SK-N-SH (cell line): ENCODE measurements at regions not wholly inside any gene's neighbourhood (a gene's known extent, or its start where the extent isn't known, plus 50 kb on each side); places are given as distances from the start of the nearest gene placed in this dataset.

Experiments
- CTCF ChIA-PET: fragments of 300-600, 350-600 bp; formaldehyde crosslinking; extraction: SDS; loops from one replicate; lab custom pipeline; 2021; lab: Yijun Ruan, JAX
- POLR2A ChIA-PET: fragments of 350-600 bp; sonication (Branson Sonifier 250); formaldehyde crosslinking; extraction: SDS; loops from one replicate; lab custom pipeline; 2020; ENCODE audit warnings: antibody characterized with exemption, inconsistent platforms; lab: Yijun Ruan, JAX
- DNase-seq: peaks from one replicate; pipeline ENCODE4 v3.0.0; 2012
- H2AFZ ChIP-seq: fragments of 200-600 bp; sonication (generic); 2 replicates; pipeline ENCODE4 v1.8.1; 2016; ENCODE audit warnings: antibody characterized with exemption, mild to moderate bottlenecking, low read depth
- H3F3A ChIP-seq: fragments of 200-600 bp; sonication (generic); replicated peaks from 2 replicates; pipeline ENCODE3; 2016; ENCODE audit warnings: antibody characterized with exemption, mild to moderate bottlenecking; ENCODE audit not compliant: insufficient read depth
- H3K27ac ChIP-seq, 2 experiments: fragments of 200-500 bp in 1 of 2; fragments of 200-600 bp in 1 of 2; sonication (Bioruptor generic) in 1 of 2; sonication (generic), shearing (Covaris generic) in 1 of 2; 2 replicates each; pipeline versions ENCODE4 v1.5.1 to v1.6.1; 2014 to 2016; ENCODE audit warnings: low read depth in 2 of 2, inconsistent platforms in 1 of 2, low read length in 1 of 2, mild to moderate bottlenecking in 1 of 2, mixed read lengths in 1 of 2
- H3K27me3 ChIP-seq: fragments of 200-600 bp; sonication (generic), shearing (Covaris generic); 2 replicates; pipeline ENCODE4 v1.6.1; 2016; ENCODE audit warnings: mixed run types; ENCODE audit not compliant: insufficient read depth
- H3K36me3 ChIP-seq, 2 experiments: fragments of 200-500 bp in 1 of 2; fragments of 200-600 bp in 1 of 2; sonication (Bioruptor generic) in 1 of 2; sonication (generic) in 1 of 2; replicated peaks in 1 of 2; 2 replicates each; pipeline versions ENCODE3 to v1.5.1; 2014 to 2016; ENCODE audit warnings: low read length in 1 of 2, mild to moderate bottlenecking in 1 of 2; ENCODE audit not compliant: insufficient read depth in 2 of 2, control insufficient read depth in 1 of 2
- H3K4me1 ChIP-seq, 2 experiments: fragments of 200-500 bp in 1 of 2; fragments of 200-600 bp in 1 of 2; sonication (Bioruptor generic) in 1 of 2; sonication (generic), shearing (Covaris generic) in 1 of 2; 2 replicates each; pipeline versions ENCODE4 v1.5.1 to v1.6.1; 2014 to 2016; ENCODE audit warnings: low read depth in 1 of 2, low read length in 1 of 2, mixed run types in 1 of 2; ENCODE audit not compliant: insufficient read depth in 2 of 2, control insufficient read depth in 1 of 2
- H3K4me2 ChIP-seq: fragments of 200-600 bp; sonication (generic), shearing (Covaris generic); 2 replicates; pipeline ENCODE4 v1.6.1; 2017; ENCODE audit warnings: mixed run types
- H3K4me3 ChIP-seq, 2 experiments: fragments of 200-500 bp in 1 of 2; fragments of 200-600 bp in 1 of 2; sonication (Bioruptor generic) in 1 of 2; sonication (generic), shearing (Covaris generic) in 1 of 2; 2 replicates each; pipeline versions ENCODE4 v1.5.1 to v1.8.1; 2014 to 2016; ENCODE audit warnings: low read depth in 2 of 2, inconsistent platforms in 1 of 2, low read length in 1 of 2, mild to moderate bottlenecking in 1 of 2, mixed read lengths in 1 of 2, moderate library complexity in 1 of 2
- H3K79me2 ChIP-seq: fragments of 200-600 bp; sonication (generic); 2 replicates; pipeline ENCODE4 v1.8.1; 2017; ENCODE audit warnings: mild to moderate bottlenecking; ENCODE audit not compliant: insufficient read depth
- H3K9ac ChIP-seq: fragments of 200-600 bp; sonication (generic); 2 replicates; pipeline ENCODE4 v1.6.1; 2017; ENCODE audit warnings: mixed run types
- H3K9me2 ChIP-seq: fragments of 200-600 bp; sonication (generic); 2 replicates; pipeline ENCODE4 v1.6.1; 2017; ENCODE audit warnings: mixed run types
- H3K9me3 ChIP-seq: fragments of 200-600 bp; sonication (generic); 2 replicates; pipeline ENCODE4 v1.6.1; 2017; ENCODE audit warnings: mixed run types, mild to moderate bottlenecking, moderate library complexity
- H4K20me1 ChIP-seq: fragments of 200-600 bp; sonication (generic); 2 replicates; pipeline ENCODE4 v1.6.1; 2017; ENCODE audit warnings: mild to moderate bottlenecking, mixed run types; ENCODE audit not compliant: insufficient read depth
- CHD2 ChIP-seq: fragments of 150-350 bp; IDR thresholded peaks from 2 replicates; pipeline ENCODE4 v1.6.1; 2018; ENCODE audit warnings: low read length; ENCODE audit not compliant: partially characterized antibody
- FOXJ3 ChIP-seq: sonication (generic); formaldehyde crosslinking; IDR thresholded peaks from 2 replicates; pipeline ENCODE4 v1.5.1; 2020; ENCODE audit warnings: mild to moderate bottlenecking, missing genetic modification reagents
- GATA2 ChIP-seq: sonication (generic); formaldehyde crosslinking; IDR thresholded peaks from 2 replicates; pipeline ENCODE4 v1.5.0; 2020; ENCODE audit warnings: mild to moderate bottlenecking, missing genetic modification reagents
- JUND ChIP-seq: IDR thresholded peaks from 2 replicates; pipeline ENCODE4 v1.4.0; 2012
- NRF1 ChIP-seq: IDR thresholded peaks from 2 replicates; pipeline ENCODE4 v1.6.1; 2012; ENCODE audit warnings: low read depth, mild to moderate bottlenecking, low read length
- RAD21 ChIP-seq: IDR thresholded peaks from 2 replicates; pipeline ENCODE4 v1.6.1; 2012; ENCODE audit warnings: mild to moderate bottlenecking, low read length
- RCOR1 ChIP-seq: fragments of 150-350 bp; IDR thresholded peaks from 2 replicates; pipeline ENCODE4 v1.6.1; 2017; ENCODE audit warnings: antibody characterized with exemption, low read length
- REST ChIP-seq: IDR thresholded peaks from 2 replicates; pipeline ENCODE4 v1.6.1; 2012; ENCODE audit warnings: mild to moderate bottlenecking, low read depth, low read length, moderate library complexity
- RXRA ChIP-seq: IDR thresholded peaks from 2 replicates; pipeline ENCODE4 v1.4.0; 2012; ENCODE audit warnings: low read depth, mild to moderate bottlenecking, borderline replicate concordance
- SIN3A ChIP-seq: IDR thresholded peaks from 2 replicates; pipeline ENCODE4 v1.6.1; 2012; ENCODE audit warnings: low read depth, mild to moderate bottlenecking, low read length, moderate library complexity, borderline replicate concordance
- TEAD4 ChIP-seq: IDR thresholded peaks from 2 replicates; pipeline ENCODE4 v1.4.0; 2012; ENCODE audit warnings: mild to moderate bottlenecking, borderline replicate concordance; ENCODE audit not compliant: insufficient read depth
- YY1 ChIP-seq: IDR thresholded peaks from 2 replicates; pipeline ENCODE4 v1.4.0; 2012; ENCODE audit warnings: low read depth, mild to moderate bottlenecking
- WGBS: methylation state at CpG from one replicate; pipeline ENCODE4 v1.1.6; 2017; ENCODE audit warnings: low lambda C conversion rate; 5-methylcytosine and 5-hydroxymethylcytosine counted together
- TF ChIP-seq, protein P1 (sequence below): IDR thresholded peaks from 2 replicates; pipeline ENCODE4 v1.4.0; 2012; ENCODE audit warnings: low read depth, borderline replicate concordance

DNA sequence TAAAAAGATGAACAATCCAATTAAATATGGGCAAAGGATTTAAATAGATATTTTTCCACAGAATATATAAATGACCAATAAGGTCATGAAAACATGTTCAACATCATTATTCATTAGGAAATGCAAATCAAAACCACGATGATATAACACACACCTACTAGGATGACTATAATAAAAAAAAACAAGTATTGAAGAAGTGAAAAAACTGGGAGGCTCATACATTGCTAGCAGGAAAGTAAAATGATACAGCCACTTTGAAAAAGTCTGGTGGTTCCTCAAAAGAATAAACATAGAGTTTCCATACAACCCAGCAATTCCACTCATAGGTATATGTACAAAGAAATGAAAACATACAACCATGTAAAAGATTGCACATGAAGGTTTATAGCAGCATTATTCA, 75.7 kb upstream of the RAB4A start:
- Histone ChIP-seq H2AFZ (no peak overlapping the region), H3K27ac (no peak overlapping the region), H3K9ac (no peak overlapping the region), H3K9me3 (no peaks in the 10 kb centered on the region), H3F3A (no peaks in the 10 kb centered on the region), H3K79me2 (no peaks in the 10 kb centered on the region), H3K4me3 (no peak overlapping the region), H3K27me3 (no peaks in the 10 kb centered on the region), H4K20me1 (no peaks in the 10 kb centered on the region), H3K4me2 (no peak overlapping the region), H3K4me1 (peaks cover 0 to 3% of the 10 kb centered on the region in 2 experiments; a peak in 1 of 4 replicates), H3K36me3 (no peaks in the 10 kb centered on the region), H3K9me2 (no peaks in the 10 kb centered on the region)
- 59% methylated on average over 1 of the region's 1 CpG for WGBS
- no peak for DNase-seq
- ChIA-PET CTCF (interaction anchor here (1.1 kb wide), 1 partner anchor 10 kb away, joined by 4 read pairs; no protein-coding TSS in a partner anchor), POLR2A (interaction anchor here (0.5 kb wide), 1 partner anchor 10 kb away, joined by 3 read pairs; no protein-coding TSS in a partner anchor)
- TF ChIP-seq RXRA (no peak), YY1 (no peak), FOXJ3 (CRISPR knock-in tag) (no peak), JUND (no peak), SIN3A (no peak), NRF1 (no peak), RAD21 (no peak), GATA2 (CRISPR knock-in tag) (no peak), CHD2 (no peak), TEAD4 (no peak), REST (no peak), RCOR1 (no peak)

GRCh38 chr1:229196404-229197264, 74.3 kb upstream of the RAB4A start:
- ChIA-PET POLR2A (no interaction called here), CTCF (interaction anchor here (1.0 kb wide), 1 partner anchor 30 kb away, joined by 3 read pairs; no protein-coding TSS in a partner anchor)
- Histone ChIP-seq H3F3A (no peaks in the 10 kb centered on the region), H3K4me1 (peaks cover 0 to 3% of the 10 kb centered on the region in 2 experiments; a peak in 1 of 4 replicates), H3K36me3 (no peaks in the 10 kb centered on the region), H3K4me2 (no peak overlapping the region), H3K9ac (no peak overlapping the region), H3K9me3 (no peaks in the 10 kb centered on the region), H3K4me3 (no peak overlapping the region), H3K27ac (no peak overlapping the region), H2AFZ (no peak overlapping the region), H4K20me1 (no peaks in the 10 kb centered on the region), H3K79me2 (no peaks in the 10 kb centered on the region), H3K27me3 (no peaks in the 10 kb centered on the region), H3K9me2 (no peaks in the 10 kb centered on the region)
- no peak for DNase-seq
- WGBS: 50% methylated on average over 6 of the region's 6 CpGs
- TF ChIP-seq REST: no peak
- no peak for TF ChIP-seq FOXJ3 (CRISPR knock-in tag)
- TF ChIP-seq, protein P1, sequence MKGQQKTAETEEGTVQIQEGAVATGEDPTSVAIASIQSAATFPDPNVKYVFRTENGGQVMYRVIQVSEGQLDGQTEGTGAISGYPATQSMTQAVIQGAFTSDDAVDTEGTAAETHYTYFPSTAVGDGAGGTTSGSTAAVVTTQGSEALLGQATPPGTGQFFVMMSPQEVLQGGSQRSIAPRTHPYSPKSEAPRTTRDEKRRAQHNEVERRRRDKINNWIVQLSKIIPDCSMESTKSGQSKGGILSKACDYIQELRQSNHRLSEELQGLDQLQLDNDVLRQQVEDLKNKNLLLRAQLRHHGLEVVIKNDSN: no peak
